ENCODE measurements at regions not wholly inside any gene's neighbourhood (a gene's known extent, or its start where the extent isn't known, plus 50 kb on each side); places are given as distances from the start of the nearest gene placed in this dataset.

DNA sequence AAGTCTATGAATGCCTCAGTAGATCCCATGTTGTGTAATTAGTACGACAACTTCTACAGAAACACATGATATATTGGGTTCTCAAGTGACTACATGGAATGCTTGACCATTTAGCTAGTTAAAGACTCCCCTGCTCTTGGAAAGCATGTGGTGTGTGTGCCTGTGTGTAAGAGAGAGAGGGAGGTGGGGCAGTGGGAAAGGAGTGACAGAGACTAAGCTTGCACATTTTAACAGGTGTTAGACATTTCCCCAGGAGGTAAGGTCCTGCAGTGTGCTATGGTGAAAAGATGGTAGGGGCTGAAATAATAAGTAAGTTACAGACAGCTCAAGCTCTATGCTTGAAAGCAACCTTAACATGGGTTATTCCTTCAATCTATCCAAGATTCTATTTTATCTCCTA lies 241.7 kb upstream of the GHITM start:
- no peak for DNase-seq

DNA sequence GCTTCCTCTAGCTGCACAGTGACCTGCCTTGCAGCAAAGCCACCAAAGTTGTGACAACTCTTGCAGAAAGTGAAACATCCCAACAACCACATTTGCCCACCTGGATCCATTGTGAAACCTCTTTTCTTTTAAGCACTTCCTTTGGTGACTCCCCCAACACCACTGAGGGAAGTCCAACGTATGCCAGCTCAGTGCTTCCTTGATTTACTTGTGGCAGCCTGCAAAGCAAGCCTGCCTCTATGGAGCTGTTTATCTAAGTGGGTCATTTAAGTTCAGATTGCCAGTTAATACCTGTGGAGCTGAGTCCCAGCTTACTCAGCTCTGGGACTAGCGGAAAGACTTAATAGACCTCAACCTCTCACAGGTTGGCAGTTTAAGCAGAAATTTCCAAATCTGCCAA lies 230.8 kb upstream of the GHITM start:
- no peak for DNase-seq

DNA sequence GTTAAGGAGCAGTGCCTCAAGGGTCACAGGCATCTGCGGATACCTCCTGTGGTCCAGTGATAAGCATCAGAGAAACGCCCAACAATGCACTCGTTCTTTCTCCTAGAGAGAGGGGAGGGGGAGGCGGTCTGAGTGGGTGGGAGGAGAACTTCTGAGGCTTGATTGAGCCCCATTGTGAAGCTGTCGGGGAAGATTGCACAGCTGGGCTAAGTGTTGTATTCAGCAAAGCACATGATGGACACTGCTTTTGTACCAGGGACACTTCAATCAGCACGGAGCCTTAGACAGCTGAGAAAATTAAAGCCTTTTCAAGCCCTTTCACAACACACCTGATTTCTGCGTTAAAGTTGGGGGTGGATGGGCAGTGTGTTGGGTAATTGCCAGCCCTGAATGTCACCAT lies 230.3 kb upstream of the GHITM start:
- DNase-seq = no peak

DNA sequence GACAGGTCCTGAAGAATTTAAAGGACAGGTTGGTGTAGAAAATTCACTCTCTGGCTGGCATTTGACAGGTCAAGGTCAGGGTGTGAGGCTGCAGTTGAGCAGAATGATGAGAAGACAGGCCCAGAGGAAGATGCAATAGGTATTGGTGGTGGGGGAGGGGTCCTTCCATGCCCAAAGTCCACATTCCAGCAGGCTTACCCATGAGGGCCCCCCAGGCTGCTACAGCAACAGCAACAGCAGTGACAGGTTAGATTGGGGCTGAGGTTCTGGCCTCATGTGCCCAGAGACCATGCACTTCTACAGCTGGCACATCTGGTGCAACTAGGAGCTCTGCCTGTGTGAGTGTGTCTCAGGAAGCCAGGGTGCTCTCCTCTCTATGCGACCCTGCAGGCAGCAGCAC lies 223.5 kb upstream of the GHITM start:
- DNase-seq = no peak

DNA sequence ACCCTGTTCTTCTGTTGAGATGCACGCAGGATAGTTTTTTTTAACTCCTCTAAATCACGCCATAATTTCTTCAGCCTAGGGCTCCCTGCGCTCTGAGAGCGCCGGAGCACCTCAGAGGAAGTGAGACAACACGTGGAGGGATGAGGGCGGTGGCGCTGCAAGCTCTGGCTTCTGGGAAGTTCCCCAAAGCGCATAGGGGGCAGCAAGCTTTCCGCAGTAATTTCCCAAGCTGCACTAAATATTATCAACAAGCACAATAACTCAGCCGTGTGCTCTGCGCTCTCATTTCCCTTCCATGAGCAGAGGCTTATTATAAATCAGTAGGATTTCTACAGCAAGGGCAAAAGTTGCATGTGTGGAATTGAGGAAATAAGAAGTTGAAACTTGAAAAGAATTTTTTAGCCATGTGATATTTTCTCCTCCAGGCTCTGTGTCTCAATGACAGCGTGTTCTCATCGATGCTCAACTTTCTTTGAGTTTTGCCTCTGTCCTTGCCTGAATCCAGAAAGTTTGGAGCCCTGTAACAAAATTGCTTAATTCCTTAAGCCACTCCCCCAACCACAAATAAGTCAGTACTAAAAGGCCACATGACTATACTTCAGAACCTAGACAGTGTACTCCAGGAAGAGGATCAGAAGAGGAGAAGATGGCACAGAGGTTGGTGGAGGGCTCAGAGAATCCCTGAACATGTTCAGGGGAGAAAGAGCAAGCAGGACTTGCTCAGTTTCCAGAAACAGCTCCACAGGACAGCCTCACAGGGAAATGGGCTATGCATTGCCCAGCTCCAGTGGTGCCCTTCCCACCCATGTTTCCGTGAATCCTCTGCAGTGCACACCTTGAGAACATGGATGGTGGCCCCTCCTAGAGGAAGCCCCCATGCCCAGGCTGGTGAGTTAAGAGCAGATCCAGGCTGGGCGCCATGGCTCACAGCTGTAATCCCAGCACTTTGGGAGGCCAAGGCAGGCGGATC lies 221.5 kb upstream of the GHITM start:
- peak; percentile 28 for DNase-seq

DNA sequence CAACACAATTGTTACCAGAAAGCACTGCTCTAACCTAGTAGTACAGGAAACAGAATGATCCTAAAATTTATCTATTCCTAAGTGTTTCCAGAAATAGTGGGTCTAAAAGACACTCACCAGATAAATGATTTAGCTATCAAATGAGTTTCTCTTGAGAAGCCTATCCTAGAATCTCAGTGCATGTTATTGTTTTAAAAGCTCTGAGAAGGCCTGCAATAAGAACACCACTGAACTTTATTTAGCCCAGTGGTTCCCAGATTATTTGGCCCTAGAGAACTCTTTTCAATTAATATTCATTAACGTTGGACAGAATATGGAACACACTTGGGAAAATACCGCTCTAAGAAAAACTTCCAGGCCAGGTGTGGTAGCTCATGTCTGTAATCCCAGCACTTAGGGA lies 220.1 kb upstream of the GHITM start:
- DNase-seq = no peak

DNA sequence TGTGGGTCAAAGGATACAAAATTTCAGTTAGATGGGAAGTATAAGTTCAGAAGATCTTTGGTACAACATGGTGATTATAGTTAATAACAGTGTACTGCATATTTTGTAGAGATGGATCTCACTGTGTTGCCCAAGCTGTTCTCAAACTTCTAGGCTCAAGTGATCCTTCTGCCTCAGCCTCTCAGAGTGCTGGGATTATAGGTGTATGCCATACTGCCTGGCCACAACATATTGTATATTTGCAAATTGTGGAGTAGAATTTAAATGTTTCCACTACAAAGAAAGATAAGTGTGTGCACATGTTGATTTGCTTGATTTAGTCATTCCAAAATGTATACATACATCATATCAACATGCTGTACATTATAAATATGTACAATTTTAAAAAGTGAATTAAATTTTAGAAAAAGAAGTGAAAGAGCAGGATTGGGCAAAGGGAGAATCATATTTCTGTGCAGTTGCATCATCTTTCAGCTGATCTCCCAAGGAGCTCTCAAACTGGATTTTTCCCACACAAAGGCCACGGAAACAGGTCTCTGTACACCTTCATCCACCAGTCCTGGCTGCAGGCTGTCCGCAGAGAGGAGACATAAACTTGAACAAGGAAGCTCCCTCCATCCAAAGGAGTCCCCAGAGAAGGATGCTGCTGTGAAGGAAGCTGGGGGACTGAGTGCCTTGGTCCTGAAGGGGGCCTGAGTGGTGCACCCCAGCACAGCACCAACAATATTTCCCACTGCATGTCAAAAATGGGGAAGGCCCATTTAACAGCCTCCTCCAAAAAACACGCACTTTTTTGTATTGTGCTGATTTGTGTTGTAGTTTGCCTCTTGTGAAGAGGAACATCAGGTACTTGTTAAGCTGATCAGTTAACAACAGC lies 217.1 kb upstream of the GHITM start:
- no peak for DNase-seq

DNA sequence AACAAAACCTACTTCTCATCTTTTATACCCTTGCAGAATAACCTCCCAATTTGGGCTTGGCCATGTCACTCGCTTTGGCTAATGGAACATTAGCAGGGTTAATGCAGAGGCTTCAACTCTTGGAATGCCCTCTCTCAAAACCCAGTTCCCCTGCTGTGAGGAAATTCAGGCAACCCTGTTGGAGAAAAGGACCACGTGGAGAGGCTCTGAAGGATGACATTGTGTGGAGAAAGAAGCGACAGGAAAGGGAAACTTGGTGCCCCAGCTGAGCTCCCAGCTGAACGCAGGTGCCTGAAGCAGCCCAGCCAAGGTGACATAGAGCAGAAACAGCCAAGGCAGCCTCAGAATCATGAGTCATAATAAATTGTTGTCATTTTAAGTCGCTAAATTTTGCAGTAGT lies 214.2 kb upstream of the GHITM start:
- DNase-seq = no peak

DNA sequence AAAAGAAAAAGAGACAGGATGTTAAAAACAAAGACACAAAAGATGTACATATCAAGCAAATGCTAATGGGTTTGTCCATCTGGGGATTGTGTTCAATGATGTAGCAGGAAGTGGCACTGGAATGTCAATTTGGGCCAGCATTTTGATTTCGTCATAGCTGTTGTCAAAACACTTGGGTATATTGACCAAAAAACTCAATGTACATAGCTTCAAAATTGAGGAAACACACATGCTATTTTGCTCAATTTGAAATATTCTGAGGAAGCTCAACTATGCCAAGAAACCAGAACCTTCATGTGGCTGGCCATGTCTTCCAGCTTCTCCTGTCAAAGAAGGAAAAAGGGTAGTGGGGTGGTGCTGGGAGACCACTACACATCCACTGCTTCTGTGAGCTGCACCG lies 212.7 kb upstream of the GHITM start:
- no peak for DNase-seq

DNA sequence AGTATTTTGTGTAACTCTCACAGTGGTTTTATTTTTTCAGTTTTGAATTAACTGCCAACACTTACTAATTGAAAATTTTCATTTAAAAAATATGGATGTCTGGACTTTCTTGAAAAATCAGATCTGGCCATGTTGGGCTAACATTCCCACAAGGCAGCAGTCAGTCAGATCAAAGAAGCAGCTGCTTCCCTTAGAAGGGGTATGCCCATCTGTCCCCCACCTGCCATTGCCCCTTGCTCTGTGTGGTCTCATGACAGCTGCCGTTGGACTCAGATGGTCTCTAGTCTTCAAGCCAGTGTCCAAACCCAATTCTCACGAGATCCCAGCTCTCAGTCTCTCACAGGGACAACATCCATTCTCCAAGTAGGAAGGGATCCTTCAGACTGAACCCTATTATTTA lies 212.1 kb upstream of the GHITM start:
- DNase-seq = no peak

DNA sequence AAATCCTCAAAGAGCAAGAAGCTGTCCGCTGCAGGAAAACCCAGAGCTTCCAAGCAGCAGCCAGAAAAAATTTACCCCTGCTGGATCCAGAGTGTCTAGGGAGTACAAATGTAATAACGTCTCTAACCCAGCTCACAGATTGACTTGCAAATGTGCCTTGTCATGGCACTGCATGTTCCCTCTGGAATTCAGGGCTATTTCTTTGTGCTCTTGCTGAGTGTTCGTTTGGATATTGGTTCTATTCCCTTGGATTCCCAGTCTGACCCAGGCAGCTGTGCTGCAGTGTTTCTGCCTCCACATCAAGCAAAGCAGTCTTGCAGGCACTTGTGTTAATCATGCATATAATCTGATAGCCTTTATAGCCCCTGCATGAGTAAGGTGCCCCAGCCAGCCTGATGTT lies 209.9 kb upstream of the GHITM start:
- DNase-seq = no peak

DNA sequence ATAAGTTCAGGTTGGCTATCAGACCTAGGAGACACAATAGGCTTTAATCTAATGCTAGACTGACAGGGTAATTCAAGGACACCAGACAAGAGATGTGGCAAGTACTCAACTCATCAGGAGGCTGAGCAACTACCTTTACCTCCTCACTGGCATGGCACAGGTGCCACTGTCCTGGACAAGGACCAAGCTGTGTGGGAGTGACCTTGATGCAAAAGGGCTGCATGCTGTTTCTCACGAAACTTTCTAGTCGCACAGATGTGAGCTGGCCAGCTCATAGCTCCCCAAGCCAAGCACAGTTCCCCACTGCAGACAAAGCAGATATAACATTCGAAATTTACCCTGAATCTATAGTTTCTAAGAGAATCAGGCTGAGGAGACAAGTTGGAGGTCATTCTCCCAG lies 207.6 kb upstream of the GHITM start:
- no peak for DNase-seq

DNA sequence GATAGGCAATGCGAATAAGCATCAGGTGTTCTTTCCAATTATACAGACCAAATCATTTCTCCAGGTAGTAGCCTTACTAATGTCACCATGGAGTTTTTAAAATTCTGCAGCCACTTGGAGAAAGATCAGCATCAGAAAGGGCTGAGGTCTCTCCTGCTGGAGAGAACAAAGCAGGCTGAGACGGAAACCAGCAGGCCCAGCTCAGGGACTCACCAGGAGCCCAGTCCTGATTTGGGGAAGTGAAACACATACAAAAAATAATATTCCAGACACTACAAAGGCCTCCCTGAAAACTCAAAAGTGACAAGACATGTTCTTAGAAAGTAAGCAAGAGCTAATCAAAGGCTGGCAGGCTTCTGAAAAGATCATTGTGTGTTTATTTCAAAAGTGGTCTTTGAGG lies 207.1 kb upstream of the GHITM start:
- no peak for DNase-seq

DNA sequence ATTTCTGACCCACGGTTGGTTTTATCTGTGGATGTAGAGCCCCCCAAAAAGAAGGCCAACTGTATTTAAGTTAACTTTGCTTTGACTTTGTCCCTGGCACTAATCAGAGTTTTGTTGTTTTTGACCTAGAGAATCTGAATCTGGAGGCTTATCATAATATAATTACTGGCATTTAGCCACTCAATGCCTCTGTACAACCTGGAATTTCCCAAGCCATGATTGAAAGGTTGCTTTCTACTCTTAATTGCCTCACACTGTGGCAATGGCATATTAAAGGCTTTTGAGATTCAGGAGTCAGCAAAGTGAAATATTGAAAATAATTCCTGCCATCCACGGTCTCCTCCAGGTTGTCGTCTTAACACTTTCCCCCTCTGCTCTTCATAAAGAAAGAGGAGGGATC lies 205.2 kb upstream of the GHITM start:
- DNase-seq = no peak

DNA sequence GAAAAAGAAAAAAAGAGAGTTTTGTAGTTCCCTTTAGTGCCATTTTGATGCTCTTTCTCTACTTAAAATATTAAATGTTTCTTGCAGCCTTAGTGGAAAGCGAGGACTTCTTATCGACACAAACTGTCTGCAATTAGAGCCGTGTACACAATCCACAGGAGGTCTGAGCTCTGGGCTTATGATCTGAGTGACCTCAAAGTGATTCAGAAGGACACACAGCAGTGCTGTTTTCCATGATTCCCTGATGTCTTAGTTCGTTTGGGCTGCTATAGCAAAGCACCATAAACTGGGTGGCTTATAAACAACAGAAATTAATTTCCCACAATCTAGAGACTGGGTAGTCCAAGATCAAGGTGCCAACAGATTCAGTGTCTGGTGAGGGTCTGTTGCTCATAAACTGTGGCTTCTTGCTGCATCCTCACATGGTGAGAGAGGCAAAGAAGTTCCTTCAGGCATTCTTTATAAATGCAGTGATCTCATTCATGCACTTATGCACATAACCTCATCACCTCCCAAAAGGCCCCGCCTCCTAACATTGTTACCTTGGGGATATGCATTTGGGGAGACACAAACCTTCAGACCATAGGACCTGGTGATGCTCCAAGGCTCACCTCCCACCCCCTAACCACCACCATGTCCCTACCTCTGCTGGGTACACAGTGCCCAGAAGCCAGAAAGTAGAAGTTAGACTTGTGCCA lies 204.5 kb upstream of the GHITM start:
- DNase-seq = no peak

DNA sequence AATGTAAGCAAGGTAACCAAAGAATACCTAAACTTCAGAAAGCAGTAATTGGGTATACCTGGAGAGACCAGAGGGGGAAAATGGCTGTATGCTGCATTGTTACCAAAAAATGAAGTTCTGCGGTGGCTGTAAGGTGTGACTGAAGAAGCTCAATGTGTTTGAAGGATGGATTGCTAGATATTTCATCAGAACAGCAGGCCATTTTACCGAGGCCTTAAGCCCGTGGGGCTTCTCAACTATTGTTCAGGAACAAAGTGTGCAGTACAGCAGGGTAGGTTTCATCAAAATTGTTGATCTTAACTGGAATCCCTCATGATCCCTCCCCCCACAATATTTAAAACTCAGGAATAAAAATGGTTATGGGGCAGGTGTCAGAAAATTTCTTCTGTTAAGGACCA lies 204.0 kb upstream of the GHITM start:
- DNase-seq = no peak

DNA sequence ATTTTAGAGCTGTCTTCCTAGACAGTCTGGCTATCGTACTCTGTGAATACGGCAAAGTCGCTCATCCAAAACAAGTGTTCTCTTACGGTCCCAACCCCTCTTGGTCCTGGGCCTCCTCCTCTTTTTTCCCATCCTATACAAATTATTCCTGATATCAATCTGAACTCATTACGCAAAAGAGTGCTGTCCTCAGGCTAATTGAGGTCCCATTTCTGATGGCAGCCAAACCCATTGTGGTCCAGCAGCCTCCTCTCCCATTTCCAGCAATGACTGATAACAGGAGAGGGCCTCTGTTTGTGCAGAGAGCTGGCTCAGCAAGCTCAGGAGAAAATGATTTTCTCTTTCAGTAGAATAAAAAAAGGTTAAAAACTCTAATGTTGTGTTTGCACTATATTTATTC lies 203.4 kb upstream of the GHITM start:
- DNase-seq = no peak

DNA sequence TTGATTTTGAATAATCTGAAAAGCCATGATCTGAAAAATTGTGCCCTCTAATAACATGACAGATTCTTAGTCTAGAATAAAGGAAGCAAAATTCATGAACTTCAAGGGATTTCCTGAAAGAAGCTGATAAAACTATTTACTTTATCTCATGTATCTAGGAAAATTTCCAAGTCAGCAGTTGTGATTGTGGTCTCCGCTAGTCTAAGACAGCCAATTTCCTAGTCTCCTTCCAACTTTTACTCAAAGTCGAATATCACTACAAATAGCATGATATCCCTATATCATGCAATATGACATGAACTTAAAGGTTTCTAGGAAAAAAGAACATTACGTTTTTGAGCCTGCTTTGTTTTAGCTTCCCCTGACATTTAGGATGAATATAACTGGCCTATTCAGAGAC lies 202.1 kb upstream of the GHITM start:
- DNase-seq = no peak

DNA sequence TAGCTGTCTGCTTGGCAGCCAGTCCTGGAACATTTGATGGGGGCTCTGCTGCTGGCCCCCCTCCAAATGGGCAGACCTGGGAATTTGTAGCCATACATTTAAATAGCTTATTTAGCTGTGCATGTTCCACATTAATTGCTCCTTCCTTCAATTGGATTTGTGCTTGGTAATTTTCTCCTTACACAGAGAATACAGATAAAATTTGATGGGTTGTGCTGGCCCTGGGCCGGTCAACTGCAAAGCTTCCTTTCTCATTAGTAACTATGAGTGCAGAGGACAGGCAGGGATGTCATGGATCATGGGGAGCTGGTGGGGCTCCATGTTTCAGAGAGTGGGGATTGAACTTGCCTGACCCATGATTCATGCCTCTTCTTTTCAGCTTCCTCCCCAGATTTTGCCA lies 201.5 kb upstream of the GHITM start:
- no peak for DNase-seq

DNA sequence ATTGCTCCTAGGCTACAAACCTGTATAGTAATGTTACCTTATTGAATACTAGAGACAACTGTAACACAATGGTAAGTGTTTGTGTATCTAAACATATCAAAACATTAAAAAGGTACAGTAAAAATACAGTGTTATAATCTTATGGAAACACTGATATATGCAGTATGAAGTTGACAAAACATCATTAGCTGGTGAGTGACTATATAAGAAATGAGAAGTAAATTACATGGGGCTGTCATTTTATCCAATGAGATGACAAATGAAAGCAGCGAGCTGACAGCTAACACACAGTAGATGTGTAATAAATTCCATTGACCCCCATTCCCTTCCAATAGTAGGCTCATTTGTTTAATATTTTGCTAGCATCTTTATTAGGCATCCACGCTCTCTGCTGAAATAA lies 198.1 kb upstream of the GHITM start:
- DNase-seq = no peak

DNA sequence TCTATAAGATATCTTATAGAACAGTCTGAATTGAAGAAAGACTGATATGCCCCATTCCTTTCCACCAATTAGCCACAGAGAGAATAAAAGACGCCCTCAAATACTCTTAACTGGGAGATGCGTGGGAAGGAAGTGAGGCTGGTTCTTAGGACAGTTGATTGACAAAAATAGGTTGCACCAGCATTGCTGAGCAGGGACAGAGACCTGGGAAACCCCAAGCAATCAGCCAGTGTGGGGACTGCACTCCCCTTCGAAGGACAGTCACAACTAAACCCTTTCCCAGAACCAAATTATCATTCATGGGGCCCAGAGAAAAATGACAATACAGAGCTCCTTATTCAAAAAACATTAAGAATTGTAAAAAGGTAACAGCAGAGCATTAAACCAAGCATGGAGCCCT lies 196.9 kb upstream of the GHITM start:
- no peak for DNase-seq

DNA sequence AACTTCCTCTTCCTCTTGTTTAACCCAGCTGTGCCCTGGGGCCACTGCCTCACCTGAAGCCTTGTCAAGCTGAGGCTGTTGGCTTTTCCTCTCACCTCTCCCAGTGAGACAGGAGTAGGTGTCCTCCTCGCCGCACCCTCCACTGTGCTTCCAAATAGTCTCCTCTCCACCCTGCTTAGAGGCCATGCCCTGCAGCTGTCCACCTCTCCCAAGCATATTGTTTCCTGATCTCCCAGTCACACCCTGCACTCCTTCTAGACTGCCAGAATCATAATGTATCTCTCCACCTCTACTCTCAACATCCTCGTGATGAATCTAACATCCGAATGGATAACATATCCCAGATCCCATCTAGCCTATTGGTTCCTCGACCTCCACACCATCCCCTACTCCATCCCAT lies 196.3 kb upstream of the GHITM start:
- DNase-seq = no peak

DNA sequence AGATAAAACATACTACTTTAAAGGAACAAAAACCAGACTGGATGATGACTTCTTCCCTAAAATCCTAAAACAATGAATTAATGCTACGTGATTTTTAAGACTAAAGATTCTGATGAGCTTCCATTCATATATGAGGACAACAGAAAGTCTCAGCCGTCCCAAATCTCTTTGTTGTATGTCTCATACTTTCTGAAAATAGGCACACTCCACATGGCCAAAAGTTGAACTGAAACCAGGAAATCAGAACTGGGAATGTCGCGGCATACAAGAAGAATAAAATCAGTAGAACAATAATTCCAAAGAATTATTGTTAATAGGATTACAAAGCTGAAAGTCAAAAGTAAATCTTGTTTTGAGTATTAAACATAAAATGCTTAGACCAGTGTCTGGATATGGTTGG lies 195.4 kb upstream of the GHITM start:
- DNase-seq = no peak
